ENCODE measurements at regions not wholly inside any gene's neighbourhood (a gene's known extent, or its start where the extent isn't known, plus 50 kb on each side); places are given as distances from the start of the nearest gene placed in this dataset.

GRCh38 chr14:84804468-84804867 is 725.5 kb upstream of the FLRT2 start:
- TF ChIP-seq POLR2AphosphoS5 (IDR thresholded peaks at IDR 0.05; ENCODE audit: low read depth, low read length) (no peak), REST (IDR thresholded peaks at IDR 0.05; ENCODE audit: insufficient read depth in 1 of 2, low read depth in 2 of 2, low read length in 2 of 2) (no peak), SIN3A (IDR thresholded peaks at IDR 0.05; ENCODE audit: borderline replicate concordance, insufficient read depth, low read length) (no peak)
